Jurkat, Clone E6-1 (cell line): ENCODE measurements at regions not wholly inside any gene's neighbourhood (a gene's known extent, or its start where the extent isn't known, plus 50 kb on each side); places are given as distances from the start of the nearest gene placed in this dataset.
A peak's percentile ranks its signal among the peaks of the same experiment; 100 is the strongest.

Experiments
- DNase-seq: peaks from one replicate; pipeline ENCODE4 v3.0.0-alpha.2; 2011; ENCODE audit warnings: low read depth, low spot score
- H3K4me3 ChIP-seq: 2 replicates; pipeline ENCODE4 v1.5.1; 2011; ENCODE audit warnings: mild to moderate bottlenecking, low read length, control low read depth, moderate library complexity

DNA sequence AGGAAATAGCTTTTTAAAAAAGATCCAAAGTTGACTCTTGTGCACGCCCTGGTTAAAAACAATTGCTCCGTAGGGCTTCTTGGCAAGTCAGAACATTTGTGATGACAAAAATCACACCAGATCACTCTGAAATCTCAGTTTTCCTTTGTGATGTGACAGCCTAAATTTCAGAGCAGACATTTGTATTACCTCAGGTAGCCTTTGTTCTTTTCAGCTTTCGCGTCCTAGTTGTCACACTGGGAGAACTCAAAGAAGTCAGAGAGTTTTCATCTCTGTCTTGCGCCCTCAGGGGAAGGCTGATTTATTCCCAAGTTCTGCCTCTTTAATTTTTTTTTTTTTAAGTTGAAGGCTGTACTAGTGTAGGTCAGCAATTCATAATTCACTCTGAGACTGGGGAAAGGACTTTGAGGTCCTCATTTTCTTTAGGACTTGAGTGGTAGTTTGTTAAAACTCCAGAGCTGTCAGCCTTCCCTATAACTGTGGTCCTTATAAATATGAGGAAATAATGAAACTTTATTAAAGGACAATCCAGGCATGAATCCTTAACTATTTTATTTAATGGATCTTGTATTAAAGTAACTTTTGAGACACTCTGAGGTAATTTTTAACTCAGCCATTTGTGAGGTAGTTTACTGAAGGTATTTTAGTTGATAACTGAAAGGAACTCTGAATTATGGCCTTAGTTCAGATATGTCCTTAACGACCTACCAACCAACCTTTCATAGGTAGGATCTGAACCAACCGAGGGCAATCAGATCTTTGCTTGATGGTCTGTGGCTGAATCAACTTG lies 525.1 kb upstream of the FAM98A start:
- no peak for DNase-seq
- no peak overlapping the region for H3K4me3 ChIP-seq

DNA sequence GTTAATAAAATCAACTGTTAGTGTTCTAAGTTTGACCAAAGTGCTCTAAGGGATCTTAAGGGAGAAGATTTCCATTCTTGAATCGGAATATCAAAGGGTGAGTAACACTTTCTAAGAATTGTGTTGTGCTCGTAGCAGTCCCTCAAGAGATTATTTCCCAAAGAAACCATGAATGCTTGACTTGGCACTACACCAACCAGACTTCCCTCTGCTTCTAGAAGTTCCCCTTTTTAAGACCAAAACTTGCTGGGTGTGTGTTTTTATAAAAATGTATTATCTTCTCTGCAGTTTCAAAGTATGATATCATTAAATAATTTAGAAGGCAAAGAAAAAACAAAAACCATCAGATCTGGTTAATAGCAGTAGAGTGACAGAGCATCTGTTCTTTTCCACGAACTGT lies 522.0 kb upstream of the FAM98A start:
- no peak overlapping the region for H3K4me3 ChIP-seq
- no peak for DNase-seq

DNA sequence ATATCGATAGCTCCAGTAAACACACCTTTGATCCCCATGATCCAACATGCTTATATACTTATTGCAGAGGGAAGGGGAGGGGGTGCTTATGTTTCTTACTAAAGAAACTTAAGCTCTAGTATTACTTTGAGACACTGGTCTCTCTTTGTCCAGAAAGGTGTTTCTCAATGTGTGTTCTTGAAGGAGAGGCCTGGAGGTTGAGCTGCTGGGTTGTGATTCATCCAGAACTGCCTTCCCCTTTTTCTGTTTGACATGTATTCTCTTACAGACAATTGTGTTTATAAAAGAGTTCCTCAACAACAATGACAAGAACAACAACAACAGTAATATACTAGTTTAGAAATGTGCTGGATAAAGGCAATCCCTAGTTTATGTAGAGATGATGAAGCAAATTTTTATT lies 516.0 kb upstream of the FAM98A start:
- no peak overlapping the region for H3K4me3 ChIP-seq
- DNase-seq: no peak

DNA sequence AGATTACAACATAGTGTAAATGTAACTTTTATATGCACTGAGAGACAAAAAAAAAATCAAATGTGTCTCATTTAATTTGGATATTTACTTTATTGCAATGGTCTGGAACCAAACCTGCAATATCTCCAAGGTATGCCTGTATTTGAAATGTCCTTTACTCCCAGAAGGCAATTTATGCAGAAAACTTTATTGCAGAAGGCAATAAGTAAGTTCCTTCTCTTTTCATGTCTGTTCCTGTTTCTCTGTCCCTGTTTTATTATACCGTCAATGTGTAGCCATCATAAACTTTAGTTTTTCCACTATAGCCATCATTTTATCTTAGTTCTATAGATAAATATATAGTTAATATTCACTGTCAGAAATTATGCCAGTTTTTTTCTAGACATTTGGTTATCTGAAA lies 513.1 kb upstream of the FAM98A start:
- DNase-seq: no peak
- H3K4me3 ChIP-seq: no peak overlapping the region

DNA sequence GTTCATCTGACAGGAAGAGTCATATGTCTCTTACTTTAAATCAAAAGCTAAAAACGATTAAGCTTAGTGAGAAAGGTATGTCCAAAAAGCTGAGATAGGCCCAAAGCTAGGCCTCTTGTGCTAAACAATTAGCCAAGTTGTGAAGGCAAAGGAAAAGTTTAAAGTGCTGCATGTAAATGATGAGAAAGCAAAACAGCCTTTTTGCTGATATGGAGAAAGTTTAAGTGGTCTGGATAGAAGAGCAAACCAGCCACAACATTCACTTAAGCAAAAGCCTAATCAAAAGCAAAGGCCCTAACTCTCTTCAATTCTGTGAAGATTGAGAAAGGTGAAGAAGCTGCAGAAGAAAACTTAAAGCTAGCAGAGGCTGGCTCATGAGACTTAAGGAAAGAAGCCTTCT lies 511.3 kb upstream of the FAM98A start:
- no peak for DNase-seq
- no peak overlapping the region for H3K4me3 ChIP-seq

DNA sequence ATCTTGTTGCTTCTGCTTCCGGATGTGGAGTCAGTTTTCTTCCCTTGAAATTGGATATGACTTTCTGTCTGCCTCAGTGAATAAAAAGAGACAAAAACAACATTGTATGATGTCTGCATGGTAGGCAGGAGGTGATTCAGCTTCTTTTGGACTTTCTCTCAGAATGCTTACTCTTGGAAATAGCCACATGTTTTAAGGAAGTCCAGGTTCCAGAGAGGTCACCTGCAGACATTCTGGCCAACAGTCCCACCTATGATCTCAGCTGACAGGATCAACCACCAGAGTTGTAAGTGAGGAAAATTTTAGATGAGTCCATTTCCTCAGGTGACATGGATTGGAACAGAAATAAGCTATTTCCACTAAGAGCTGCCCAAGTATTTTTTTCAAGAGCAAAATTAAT lies 508.7 kb upstream of the FAM98A start:
- no peak overlapping the region for H3K4me3 ChIP-seq
- DNase-seq: no peak

DNA sequence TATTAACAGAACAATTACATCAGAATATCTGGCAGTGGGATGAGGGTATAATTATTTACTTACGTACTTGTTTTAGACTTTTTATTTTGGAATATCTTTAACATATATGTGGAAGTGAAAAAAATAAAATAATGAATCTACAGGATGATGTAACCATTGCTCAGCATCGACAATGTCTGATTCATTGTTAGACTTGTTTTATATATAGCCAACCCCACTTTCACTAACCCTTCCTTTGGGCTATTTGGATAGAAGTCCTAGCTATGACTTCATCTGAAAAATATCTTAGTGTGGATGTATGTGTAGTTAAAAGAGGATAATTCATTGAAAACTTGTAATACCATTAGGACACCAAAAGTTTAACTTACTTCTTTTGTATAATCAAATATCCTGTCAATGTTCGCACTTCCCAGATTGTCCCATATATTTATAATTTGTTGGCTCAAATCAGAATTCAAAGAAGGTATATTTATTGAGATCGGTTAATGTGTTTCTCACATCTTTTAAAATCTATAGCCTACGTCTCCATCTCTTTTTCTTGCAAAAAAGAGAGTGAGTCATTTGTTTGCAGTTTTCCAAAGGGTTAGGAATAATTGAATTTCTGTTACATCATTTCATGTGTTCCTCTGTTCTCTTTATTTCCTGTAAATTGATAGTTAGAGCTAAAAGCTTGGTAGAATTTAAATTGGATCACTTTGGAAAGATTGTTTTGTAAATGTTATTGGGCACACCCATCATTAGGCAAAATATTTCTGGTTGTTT lies 506.1 kb upstream of the FAM98A start:
- DNase-seq: no peak
- no peak overlapping the region for H3K4me3 ChIP-seq

DNA sequence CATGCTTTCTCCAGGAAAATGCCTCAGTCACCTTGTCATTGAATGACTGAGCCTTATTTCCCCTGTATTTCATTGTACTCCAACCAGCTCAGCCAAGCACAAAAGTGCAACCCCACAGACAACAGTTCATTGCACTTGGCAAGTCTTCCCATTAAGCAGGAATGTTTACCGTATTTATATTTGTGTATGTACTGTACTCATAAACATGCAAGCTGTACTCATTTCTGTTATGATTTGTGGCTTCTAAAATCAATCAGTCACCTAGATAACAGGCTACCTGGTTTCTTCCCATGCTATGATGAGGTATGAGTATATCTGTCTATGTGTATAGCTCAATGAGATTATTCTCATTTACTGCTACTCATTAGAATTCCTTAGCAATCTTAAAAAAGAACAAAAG lies 505.5 kb upstream of the FAM98A start:
- no peak for DNase-seq
- H3K4me3 ChIP-seq: no peak overlapping the region

DNA sequence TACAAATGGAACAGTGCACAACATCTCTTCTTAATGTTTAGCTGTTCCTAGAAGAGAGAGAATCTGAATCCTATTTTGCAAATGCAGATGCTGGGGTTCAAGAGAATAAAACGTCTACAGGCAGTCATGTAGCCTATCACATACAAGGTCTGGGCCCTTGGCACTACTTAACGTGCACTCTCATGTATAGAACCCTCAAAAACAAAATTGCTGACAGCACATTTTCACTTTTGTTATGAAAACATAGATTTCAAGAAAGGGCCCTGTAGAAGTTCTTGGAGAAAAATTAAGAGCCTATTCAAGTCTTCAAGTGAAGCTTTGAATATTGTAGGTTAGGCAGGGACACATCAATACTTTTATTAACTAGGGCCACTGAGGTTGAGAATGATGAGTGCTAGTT lies 504.3 kb upstream of the FAM98A start:
- H3K4me3 ChIP-seq: no peak overlapping the region
- no peak for DNase-seq

DNA sequence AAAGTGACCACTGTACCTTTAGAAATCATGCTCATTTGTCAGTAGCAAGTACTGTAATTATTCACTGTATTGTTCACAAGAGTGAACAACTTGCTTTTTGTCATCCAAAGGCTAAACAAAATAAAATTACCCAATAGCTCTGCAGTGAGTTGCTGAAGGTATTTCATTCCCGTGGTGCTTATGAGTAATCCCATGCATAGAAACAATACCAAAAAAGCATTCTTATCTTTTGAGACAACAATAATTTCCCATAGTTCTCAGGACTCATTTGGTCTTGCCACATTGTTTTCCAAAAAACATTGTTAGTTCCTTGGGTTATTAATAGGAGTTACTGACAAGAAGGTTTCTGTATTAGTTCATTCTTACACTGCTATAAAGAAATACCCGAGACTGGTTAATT lies 503.2 kb upstream of the FAM98A start:
- H3K4me3 ChIP-seq: no peak overlapping the region
- no peak for DNase-seq

DNA sequence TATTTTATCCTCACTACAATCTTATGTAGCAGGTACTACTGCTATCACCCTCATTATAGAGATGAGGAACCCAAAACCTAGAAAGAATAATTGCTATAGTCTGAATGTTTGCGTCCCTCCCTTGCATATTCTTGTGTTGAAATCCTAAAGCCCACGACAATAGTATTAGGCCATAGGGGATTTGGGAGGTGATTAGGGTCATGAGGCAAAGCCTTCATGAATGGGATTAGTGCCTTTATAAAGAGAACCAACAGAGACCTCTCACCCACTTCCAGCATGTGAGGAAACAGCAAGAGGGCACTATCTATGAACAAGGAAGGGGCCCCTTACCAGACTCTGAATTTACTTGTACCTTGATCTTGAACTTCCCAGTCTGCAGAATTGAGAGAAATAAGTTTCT lies 500.3 kb upstream of the FAM98A start:
- no peak for DNase-seq
- no peak overlapping the region for H3K4me3 ChIP-seq

DNA sequence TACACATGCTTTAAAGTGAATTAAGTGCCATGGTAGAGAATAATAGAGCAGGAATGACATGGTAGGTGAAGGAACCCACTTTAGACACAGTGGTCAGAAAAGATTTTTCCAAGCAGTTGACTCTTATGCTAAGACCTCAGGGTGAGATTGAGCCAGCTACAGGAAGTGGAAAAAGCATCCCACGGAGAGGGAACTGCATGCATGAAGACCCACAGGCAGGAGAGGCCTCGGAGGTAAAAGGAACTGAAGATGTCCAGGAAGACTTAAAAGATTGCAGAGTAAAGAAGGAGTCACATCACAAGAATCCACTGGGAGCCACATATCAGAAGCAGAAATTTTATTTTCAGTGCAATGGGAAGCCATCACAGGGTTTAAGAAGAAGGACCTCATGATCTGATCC lies 499.2 kb upstream of the FAM98A start:
- no peak overlapping the region for H3K4me3 ChIP-seq
- DNase-seq: no peak

DNA sequence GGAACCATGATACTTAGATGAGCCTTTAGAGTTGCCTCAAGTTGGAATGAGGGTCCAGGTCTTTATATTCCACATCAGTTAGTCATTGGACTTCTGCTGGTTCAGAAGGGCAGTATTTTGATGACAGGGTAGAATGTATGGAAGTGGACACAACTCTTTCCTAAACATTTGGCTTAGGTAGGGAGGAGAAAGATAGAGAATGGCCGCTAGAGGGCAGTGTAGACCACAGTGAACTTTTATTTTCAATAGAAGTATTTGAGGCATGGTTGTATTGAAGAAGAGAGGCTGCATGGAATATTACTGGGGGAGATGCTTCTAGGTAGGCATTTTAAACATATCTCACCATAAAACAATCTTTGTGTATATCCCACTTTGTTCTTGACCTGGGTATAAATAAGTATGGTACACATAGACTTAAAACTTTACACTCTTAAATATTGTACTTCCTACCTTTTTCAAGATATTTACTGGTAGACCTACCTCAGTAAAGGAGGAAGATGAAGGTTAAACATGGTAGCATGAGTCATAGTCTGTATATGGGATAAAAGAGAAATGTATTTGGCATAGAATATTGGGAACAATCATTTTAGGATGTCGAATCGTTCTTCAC lies 497.6 kb upstream of the FAM98A start:
- DNase-seq: peak; percentile 16
- H3K4me3 ChIP-seq: no peak overlapping the region

DNA sequence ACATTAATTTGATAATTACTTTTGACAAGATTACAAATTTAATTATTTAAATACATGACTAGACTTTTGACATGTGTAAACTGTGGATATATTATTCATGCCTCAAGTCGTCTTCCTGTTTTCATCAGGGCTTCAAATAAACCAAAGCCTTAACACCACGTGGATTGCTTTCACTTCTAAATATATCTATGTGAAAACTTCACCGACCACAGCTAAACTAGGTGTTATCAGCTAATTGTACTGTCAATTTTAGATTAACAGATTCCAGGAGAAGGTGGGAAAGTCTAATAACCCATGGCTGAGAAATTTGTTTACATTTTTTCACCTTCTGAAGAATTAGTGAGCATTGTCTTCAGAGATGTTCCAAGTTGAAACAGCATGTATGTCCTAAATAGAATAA lies 494.7 kb upstream of the FAM98A start:
- no peak overlapping the region for H3K4me3 ChIP-seq

DNA sequence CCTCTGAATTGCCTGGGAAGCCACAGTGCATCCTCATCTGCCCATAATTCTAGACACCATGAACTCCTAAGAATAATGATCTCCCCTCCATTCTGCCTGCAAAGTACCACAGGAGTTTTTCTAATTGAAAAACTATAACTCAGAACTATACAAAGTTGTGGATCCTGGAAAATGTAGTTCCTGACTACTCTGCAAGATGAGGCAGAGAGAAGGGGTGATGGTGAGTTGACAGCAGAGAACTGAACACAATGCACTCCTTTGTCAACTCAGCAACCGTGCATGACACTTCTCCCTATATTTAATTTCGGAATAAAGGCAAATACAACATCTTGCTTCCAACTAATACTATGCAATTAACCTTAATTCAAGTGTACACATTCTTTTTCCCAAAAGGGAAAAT lies 471.1 kb upstream of the FAM98A start:
- no peak overlapping the region for H3K4me3 ChIP-seq
- DNase-seq: no peak

More for the DNA sequence above, 494.7 kb upstream of the FAM98A start:
- DNase-seq: no peak

DNA sequence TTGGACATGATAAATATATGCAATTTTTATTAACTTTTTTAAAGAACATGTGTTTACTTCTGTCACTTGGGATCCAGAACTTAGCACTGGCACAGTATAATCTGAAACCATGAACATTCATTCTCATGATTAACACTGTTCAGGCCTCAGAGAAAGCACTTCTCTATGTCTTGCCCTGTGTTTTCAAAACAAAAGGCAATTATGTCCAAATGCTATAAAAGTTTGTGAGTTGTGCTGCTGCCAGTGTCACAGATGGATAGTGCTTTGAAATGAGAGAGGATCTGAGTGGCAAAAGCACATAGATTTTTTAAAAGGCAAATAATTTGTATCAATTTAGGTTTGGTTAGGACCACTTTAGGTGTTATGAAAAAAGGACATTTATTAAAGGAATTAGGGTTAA lies 470.5 kb upstream of the FAM98A start:
- no peak overlapping the region for H3K4me3 ChIP-seq
- no peak for DNase-seq

DNA sequence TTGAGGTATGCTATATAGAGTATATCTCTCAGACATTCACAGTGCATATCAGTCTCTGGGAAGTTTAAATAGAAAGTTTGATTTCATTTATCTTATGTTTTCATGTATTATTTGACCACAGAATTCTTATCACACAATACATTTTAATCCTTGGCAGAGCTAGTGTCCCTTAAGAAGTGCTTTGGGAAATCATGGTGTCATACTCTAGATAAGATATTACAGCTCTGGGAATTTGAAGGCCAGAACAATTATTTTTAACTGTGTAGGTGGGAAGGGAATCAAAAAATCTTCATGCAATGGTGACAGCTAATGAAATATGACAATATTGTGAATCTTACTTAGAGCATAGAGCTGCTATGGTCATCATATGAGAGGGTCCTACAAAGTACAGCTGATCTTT lies 451.3 kb upstream of the FAM98A start:
- DNase-seq: no peak
- H3K4me3 ChIP-seq: no peak overlapping the region

DNA sequence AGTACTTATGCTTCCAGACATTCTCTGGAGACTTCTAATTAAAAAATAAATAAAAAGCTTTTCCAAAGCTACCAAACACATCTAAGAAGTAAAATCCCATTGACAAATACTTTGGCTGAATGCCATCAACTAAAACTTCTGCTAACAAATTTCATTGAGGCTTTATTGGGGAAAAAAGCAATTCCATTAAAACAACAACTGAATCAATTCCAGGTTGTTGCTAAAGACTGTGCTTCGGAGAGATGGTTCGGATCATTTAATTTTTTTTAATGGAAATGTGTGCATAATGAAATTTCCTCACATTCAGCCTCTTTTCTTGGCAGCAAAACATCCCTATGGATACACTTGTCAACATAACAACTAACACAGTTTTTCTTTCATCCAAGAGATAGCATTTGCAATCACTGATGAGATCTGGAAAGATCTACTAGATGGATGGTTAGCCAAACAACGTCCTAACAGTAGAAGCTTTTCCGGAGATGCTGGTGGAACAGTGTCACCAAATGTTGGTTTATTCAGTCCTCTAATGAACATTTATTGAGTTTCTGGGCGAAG lies 446.1 kb upstream of the FAM98A start:
- H3K4me3 ChIP-seq: no peak overlapping the region
- no peak for DNase-seq

DNA sequence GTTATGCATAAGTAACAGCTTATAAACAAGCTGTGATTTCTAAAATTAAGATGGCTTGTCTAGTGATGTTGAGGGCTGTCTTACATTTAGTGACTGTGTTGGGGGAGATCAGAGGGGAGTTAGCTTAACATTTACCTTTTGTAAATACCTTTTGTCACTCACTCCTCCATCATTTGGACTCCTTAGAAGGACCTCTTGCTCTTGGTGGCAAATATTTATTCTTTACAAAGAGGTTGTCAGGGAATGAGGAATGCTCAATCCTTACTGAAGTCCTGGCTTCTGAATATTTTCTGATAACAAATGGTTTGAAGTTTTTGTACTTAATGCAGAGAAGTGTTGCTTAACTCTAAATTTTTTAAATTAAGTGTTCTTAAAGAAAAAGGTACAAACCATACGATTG lies 438.8 kb upstream of the FAM98A start:
- no peak for DNase-seq
- no peak overlapping the region for H3K4me3 ChIP-seq

DNA sequence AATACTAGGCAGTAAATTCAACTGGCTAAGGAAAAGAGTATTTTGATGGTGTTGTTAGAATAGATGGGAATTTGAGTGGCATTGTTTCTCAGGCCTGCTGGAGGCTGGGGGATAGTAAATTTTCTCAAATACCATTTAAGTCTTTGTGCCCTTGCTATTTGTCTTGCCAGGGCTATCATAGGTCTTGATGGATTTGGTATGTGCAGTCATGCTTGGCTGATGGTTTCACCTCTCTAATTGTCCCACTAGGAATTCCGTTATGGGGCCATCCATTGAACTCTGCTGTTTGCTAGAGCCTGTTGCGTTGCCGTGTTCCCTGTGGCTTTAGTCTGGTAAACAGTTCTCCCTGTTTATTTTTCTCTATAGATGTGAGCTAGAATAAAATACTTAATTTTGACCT lies 438.1 kb upstream of the FAM98A start:
- H3K4me3 ChIP-seq: no peak overlapping the region
- no peak for DNase-seq
